Liver (tissue), 8 donors: ENCODE measurements at regions not wholly inside any gene's neighbourhood (a gene's known extent, or its start where the extent isn't known, plus 50 kb on each side); places are given as distances from the start of the nearest gene placed in this dataset.

Source experiments
- DNase-seq: peaks from one replicate; pipeline ENCODE4 v3.0.0-alpha.2; 2017; ENCODE audit warnings: low spot score
- H3K27ac ChIP-seq, 2 donors: one replicate each; pipeline ENCODE4 v1.7.0; 2013; ENCODE audit warnings: inconsistent platforms in 2 of 2, low read length in 2 of 2, control low read depth in 1 of 2, low read depth in 1 of 2, mild to moderate bottlenecking in 1 of 2
- H3K27me3 ChIP-seq, 4 donors: one replicate each; pipeline versions ENCODE4 v1.6.1 to v1.7.0; 2013; ENCODE audit warnings: low read length in 3 of 4, inconsistent platforms in 1 of 4, mild to moderate bottlenecking in 1 of 4, moderate library complexity in 1 of 4; ENCODE audit not compliant: control insufficient read depth in 4 of 4, insufficient read depth in 4 of 4
- H3K36me3 ChIP-seq, 4 donors: one replicate each; pipeline versions ENCODE4 v1.6.1 to v1.7.0; 2013; ENCODE audit warnings: low read length in 3 of 4, mild to moderate bottlenecking in 3 of 4, low read depth in 1 of 4, moderate library complexity in 1 of 4; ENCODE audit not compliant: control insufficient read depth in 4 of 4, insufficient read depth in 3 of 4
- H3K4me1 ChIP-seq, 4 donors: one replicate each; pipeline versions ENCODE4 v1.6.1 to v1.7.0; 2013; ENCODE audit warnings: low read length in 3 of 4, mild to moderate bottlenecking in 3 of 4, moderate library complexity in 1 of 4; ENCODE audit not compliant: control insufficient read depth in 4 of 4, insufficient read depth in 4 of 4
- H3K4me3 ChIP-seq, 3 donors: one replicate each; pipeline versions ENCODE4 v1.6.1 to v1.7.0; 2013; ENCODE audit warnings: low read length in 3 of 3, control low read depth in 1 of 3, low read depth in 1 of 3, mild to moderate bottlenecking in 1 of 3
- H3K9ac ChIP-seq, 2 donors: one replicate each; pipeline ENCODE4 v1.7.0; 2013; ENCODE audit warnings: low read length in 2 of 2, mild to moderate bottlenecking in 2 of 2, moderate library complexity in 2 of 2, control low read depth in 1 of 2, low read depth in 1 of 2
- H3K9me3 ChIP-seq, 4 donors: one replicate each; pipeline versions ENCODE4 v1.6.1 to v1.7.0; 2013; ENCODE audit warnings: low read length in 3 of 4; ENCODE audit not compliant: control insufficient read depth in 4 of 4
- EGR1 ChIP-seq, 2 donors: IDR thresholded peaks; 2 replicates each; pipeline ENCODE4 v1.6.1; 2016 to 2018; ENCODE audit warnings: antibody characterized with exemption in 2 of 2, low read depth in 2 of 2
- FOXA1 ChIP-seq: IDR thresholded peaks from 2 replicates; pipeline ENCODE4 v1.6.1; 2016; ENCODE audit warnings: antibody characterized with exemption
- FOXA2 ChIP-seq: IDR thresholded peaks from 2 replicates; pipeline ENCODE4 v1.6.1; 2016; ENCODE audit warnings: antibody characterized with exemption
- GABPA ChIP-seq, 2 donors: IDR thresholded peaks in 1 of 2; conservative IDR thresholded peaks in 1 of 2; 2 replicates each; pipeline ENCODE4 v1.6.1; 2016; ENCODE audit warnings: antibody characterized with exemption in 2 of 2, mild to moderate bottlenecking in 1 of 2, moderate library complexity in 1 of 2
- HNF4A ChIP-seq, 2 donors: conservative IDR thresholded peaks; 2 replicates each; pipeline ENCODE4 v1.6.1; 2016; ENCODE audit warnings: antibody characterized with exemption in 2 of 2, mild to moderate bottlenecking in 2 of 2
- HNF4G ChIP-seq: IDR thresholded peaks from 2 replicates; pipeline ENCODE4 v1.6.1; 2016; ENCODE audit warnings: antibody characterized with exemption
- MAX ChIP-seq: IDR thresholded peaks from 2 replicates; pipeline ENCODE4 v1.6.1; 2016; ENCODE audit warnings: antibody characterized with exemption
- NR2F2 ChIP-seq: IDR thresholded peaks from 2 replicates; pipeline ENCODE4 v1.6.1; 2016; ENCODE audit warnings: antibody characterized with exemption
- RAD21 ChIP-seq, 2 donors: IDR thresholded peaks; 2 replicates each; pipeline ENCODE4 v1.6.1; 2016; ENCODE audit warnings: antibody characterized with exemption in 2 of 2, mild to moderate bottlenecking in 2 of 2
- TAF1 ChIP-seq: conservative IDR thresholded peaks from 2 replicates; pipeline ENCODE4 v1.6.1; 2016; ENCODE audit warnings: antibody characterized with exemption, mild to moderate bottlenecking
- YY1 ChIP-seq: IDR thresholded peaks from 2 replicates; pipeline ENCODE4 v1.6.1; 2016; ENCODE audit warnings: antibody characterized with exemption, mild to moderate bottlenecking
- ZBTB33 ChIP-seq: IDR thresholded peaks from 2 replicates; pipeline ENCODE4 v1.6.1; 2016; ENCODE audit warnings: antibody characterized with exemption
- WGBS: extraction: QIAGEN DNeasy Blood & Tissue Kit; methylation state at CpG from one replicate; pipeline ENCODE4 v1.1.7; 2013; 5-methylcytosine and 5-hydroxymethylcytosine counted together
- TF ChIP-seq, protein P1 (sequence below): IDR thresholded peaks from 2 replicates; pipeline ENCODE4 v1.6.1; 2016; ENCODE audit warnings: antibody characterized with exemption
- TF ChIP-seq, protein P2 (sequence below): fragments of 150-350 bp; IDR thresholded peaks from 2 replicates; pipeline ENCODE4 v1.5.1; 2017; ENCODE audit warnings: improper control_type of control experiment, low read depth, low read length; ENCODE audit not compliant: missing input control
- donor health status: healthy.
- donor health status: healthy.
- donor health status: healthy.
- donor health status: healthy.
- donor health status: healthy.

- Histone ChIP-seq H3K36me3 (no peaks in the 10 kb centered on the region), H3K27ac (no peak overlapping the region), H3K9me3 (peaks cover 2 to 5% (median 3%) of the 10 kb centered on the region in 4 donors), H3K9ac (no peak overlapping the region), H3K4me1 (no peaks in the 10 kb centered on the region), H3K27me3 (no peaks in the 10 kb centered on the region), H3K4me3 (no peak overlapping the region)
- DNase-seq: no peak
- TF ChIP-seq YY1 (no peak), TAF1 (no peak), EGR1 (IDR thresholded peaks at IDR 0.05; ENCODE audit: low read depth in 2 of 2) (no peak), NR2F2 (no peak), FOXA1 (no peak), HNF4G (no peak), HNF4A (conservative IDR thresholded peaks at IDR 0.05) (no peak), GABPA (IDR thresholded peaks at IDR 0.05 in 1 of 2, conservative IDR thresholded peaks at IDR 0.05 in 1 of 2) (no peak), ZBTB33 (no peak), FOXA2 (no peak)
- TF ChIP-seq, protein P1, sequence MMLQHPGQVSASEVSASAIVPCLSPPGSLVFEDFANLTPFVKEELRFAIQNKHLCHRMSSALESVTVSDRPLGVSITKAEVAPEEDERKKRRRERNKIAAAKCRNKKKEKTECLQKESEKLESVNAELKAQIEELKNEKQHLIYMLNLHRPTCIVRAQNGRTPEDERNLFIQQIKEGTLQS: no peak
- TF ChIP-seq, protein P2, sequence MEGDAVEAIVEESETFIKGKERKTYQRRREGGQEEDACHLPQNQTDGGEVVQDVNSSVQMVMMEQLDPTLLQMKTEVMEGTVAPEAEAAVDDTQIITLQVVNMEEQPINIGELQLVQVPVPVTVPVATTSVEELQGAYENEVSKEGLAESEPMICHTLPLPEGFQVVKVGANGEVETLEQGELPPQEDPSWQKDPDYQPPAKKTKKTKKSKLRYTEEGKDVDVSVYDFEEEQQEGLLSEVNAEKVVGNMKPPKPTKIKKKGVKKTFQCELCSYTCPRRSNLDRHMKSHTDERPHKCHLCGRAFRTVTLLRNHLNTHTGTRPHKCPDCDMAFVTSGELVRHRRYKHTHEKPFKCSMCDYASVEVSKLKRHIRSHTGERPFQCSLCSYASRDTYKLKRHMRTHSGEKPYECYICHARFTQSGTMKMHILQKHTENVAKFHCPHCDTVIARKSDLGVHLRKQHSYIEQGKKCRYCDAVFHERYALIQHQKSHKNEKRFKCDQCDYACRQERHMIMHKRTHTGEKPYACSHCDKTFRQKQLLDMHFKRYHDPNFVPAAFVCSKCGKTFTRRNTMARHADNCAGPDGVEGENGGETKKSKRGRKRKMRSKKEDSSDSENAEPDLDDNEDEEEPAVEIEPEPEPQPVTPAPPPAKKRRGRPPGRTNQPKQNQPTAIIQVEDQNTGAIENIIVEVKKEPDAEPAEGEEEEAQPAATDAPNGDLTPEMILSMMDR: no peak
- WGBS: 59% methylated on average over 10 of the region's 10 CpGs
Observed at GRCh38 chr3:158005391-158006100, 100.7 kb downstream of the SHOX2 start.

DNA sequence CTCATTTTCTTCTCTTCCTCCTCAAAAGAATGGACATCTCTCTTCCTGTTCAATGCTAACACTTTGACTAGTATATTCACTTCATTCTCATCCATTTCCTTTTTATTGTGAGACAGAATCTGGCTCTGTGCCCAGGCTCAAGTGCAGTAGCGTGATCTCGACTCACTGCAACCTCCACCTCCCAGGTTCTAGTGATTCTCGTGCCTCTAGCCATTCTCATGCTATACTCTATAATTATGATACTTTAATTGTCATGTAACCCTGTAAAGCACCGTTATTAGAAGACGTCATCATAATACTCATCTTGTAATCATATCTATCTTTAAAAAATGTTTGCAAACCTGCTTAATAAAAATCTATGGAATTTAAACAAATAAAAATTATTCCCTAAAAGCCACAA is 107.0 kb downstream of the SHOX2 start:
- H3K4me3 ChIP-seq: no peak overlapping the region
- H3K9ac ChIP-seq: no peak overlapping the region
- peaks cover 0 to 6% (median 1%) of the 10 kb centered on the region in 4 donors for H3K9me3 ChIP-seq
- no peaks in the 10 kb centered on the region for H3K27me3 ChIP-seq
- H3K4me1 ChIP-seq: no peaks in the 10 kb centered on the region
- H3K27ac ChIP-seq: no peak overlapping the region
- WGBS: 70% methylated on average over 5 of the region's 5 CpGs
- no peaks in the 10 kb centered on the region for H3K36me3 ChIP-seq
- no peak for TF ChIP-seq MAX
- TF ChIP-seq, protein P2: no peak
- no peak for TF ChIP-seq HNF4A (conservative IDR thresholded peaks at IDR 0.05)
- no peak for TF ChIP-seq GABPA (IDR thresholded peaks at IDR 0.05 in 1 of 2, conservative IDR thresholded peaks at IDR 0.05 in 1 of 2)
- TF ChIP-seq, protein P1: no peak
- no peak for TF ChIP-seq FOXA1
- TF ChIP-seq FOXA2: no peak
- no peak for TF ChIP-seq HNF4G
- no peak for TF ChIP-seq RAD21 (IDR thresholded peaks at IDR 0.05)
- TF ChIP-seq ZBTB33: no peak
- TF ChIP-seq TAF1: no peak
- DNase-seq: no peak
